HL-60 (cell line): ENCODE measurements at regions not wholly inside any gene's neighbourhood (a gene's known extent, or its start where the extent isn't known, plus 50 kb on each side); places are given as distances from the start of the nearest gene placed in this dataset.
"Not testable (repeated sequence)": the region's sequence is repeated elsewhere in the genome, so short reads cannot be mapped to it uniquely, and the experiment has no call there.

Source experiments
- DNase-seq, 2 experiments: peaks; one replicate each; pipeline ENCODE4 v3.0.0-alpha.2; 2010 to 2020; ENCODE audit warnings: low read depth in 1 of 2, low spot score in 1 of 2
- H3K27ac ChIP-seq: fragments of 250-450 bp; sonication (Bioruptor Pico); replicated peaks from 2 replicates; pipeline ENCODE4 v1.5.1; 2020; ENCODE audit warnings: mild to moderate bottlenecking, moderate library complexity
- H3K27me3 ChIP-seq: fragments of 250-450 bp; sonication (Bioruptor Pico); 2 replicates; pipeline ENCODE4 v1.5.1; 2021; ENCODE audit warnings: mild to moderate bottlenecking, moderate library complexity; ENCODE audit not compliant: insufficient read depth, poor library complexity, severe bottlenecking
- H3K4me3 ChIP-seq: replicated peaks from 2 replicates; pipeline ENCODE4 v1.5.1; 2011; ENCODE audit warnings: mild to moderate bottlenecking, control low read depth, low read length; ENCODE audit not compliant: insufficient read depth
- CTCF ChIP-seq: IDR thresholded peaks from one replicate; pipeline ENCODE4 v1.5.1; 2011; ENCODE audit warnings: low read length, control low read depth, inconsistent platforms; ENCODE audit not compliant: insufficient read depth
- GABPA ChIP-seq: IDR thresholded peaks from 2 replicates; pipeline ENCODE4 v1.6.1; 2012; ENCODE audit warnings: low read depth
- POLR2AphosphoS5 ChIP-seq: IDR thresholded peaks from 2 replicates; pipeline ENCODE4 v1.6.1; 2012; ENCODE audit warnings: low read depth
- REST ChIP-seq: IDR thresholded peaks from 2 replicates; pipeline ENCODE4 v1.6.1; 2012; ENCODE audit warnings: low read depth; ENCODE audit not compliant: insufficient replicate concordance
- SPI1 ChIP-seq: IDR thresholded peaks from 2 replicates; pipeline ENCODE4 v1.6.1; 2012; ENCODE audit warnings: low read depth, mild to moderate bottlenecking, borderline replicate concordance

GRCh38 chr16:54879681-54880080 lies 51.0 kb upstream of the IRX5 start:
- DNase-seq: no peak
- Histone ChIP-seq H3K27me3 (no peaks in the 10 kb centered on the region), H3K4me3 (no peak overlapping the region), H3K27ac (no peak overlapping the region)
- TF ChIP-seq CTCF (no peak), REST (no peak), SPI1 (no peak), GABPA (no peak), POLR2AphosphoS5 (no peak)

GRCh38 chr16:54878301-54878700 lies 52.4 kb upstream of the IRX5 start:
- Histone ChIP-seq H3K4me3 (no peak overlapping the region), H3K27me3 (no peaks in the 10 kb centered on the region), H3K27ac (no peak overlapping the region)
- TF ChIP-seq POLR2AphosphoS5: no peak
- TF ChIP-seq SPI1: 0 out of 2 replicates have a peak, but pooled peaks have one; percentile 14
- DNase-seq: no peak

GRCh38 chr16:54875443-54875842 lies 55.2 kb upstream of the IRX5 start:
- TF ChIP-seq REST (no peak), SPI1 (no peak), CTCF (no peak), POLR2AphosphoS5 (no peak), GABPA (no peak)
- Histone ChIP-seq H3K4me3 (no peak overlapping the region), H3K27ac (no peak overlapping the region), H3K27me3 (no peaks in the 10 kb centered on the region)
- DNase-seq: no peak

GRCh38 chr16:54873716-54874373 lies 56.8 kb upstream of the IRX5 start:
- not testable (repeated sequence) for H3K27ac ChIP-seq, H3K4me3 ChIP-seq, H3K27me3 ChIP-seq
- DNase-seq: peak in 1 of 2 experiments; percentile 25
- TF ChIP-seq SPI1: peak; percentile 48; the same call in 1 of the 2 replicates

- Histone ChIP-seq H3K27ac (no peak overlapping the region), H3K4me3 (no peak overlapping the region), H3K27me3 (no peaks in the 10 kb centered on the region)
- no peak for DNase-seq
- TF ChIP-seq REST (no peak), SPI1 (no peak), CTCF (no peak), POLR2AphosphoS5 (no peak), GABPA (no peak)
These were observed 57.6 kb upstream of the IRX5 start for GRCh38 chr16:54873071-54873470.
